ENCODE measurements at regions not wholly inside any gene's neighbourhood (a gene's known extent, or its start where the extent isn't known, plus 50 kb on each side); places are given as distances from the start of the nearest gene placed in this dataset.

DNA sequence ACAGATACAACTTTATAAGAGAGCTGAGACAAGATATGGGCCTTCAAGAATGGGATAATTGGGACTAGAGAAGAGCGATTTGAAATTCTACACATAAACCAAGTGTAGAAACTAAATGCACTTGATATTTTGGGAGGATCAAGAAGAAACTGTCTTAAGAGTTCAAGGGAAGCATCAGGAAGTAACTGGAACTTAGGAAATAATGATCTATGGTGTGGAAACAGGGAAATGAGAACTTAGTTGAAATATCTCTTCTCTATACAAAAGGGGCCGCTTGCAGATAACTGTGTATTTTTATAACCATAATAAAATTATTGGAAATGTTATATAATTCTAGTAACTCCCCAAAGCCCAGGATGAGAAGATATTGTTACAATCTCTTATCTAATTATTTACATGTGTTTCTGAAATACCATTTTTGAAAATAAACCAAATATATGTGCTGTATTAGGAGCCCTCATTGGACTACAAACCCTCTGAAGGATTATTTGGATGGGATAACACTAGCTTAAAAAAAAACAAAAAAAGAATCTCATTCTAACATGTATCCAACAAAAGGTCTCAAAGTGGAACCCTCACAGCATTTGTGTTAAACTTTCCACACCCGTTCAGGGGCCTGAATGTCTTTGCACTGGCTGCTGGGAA is 84.7 kb upstream of the FLRT2 start:
- intact Hi-C loops (cut with DNase I) = no loop called here
- H3K27ac ChIP-seq = no peak overlapping the region
- DNase-seq (ENCODE audit: extremely low spot score in 2 of 2) = no peak
- no peaks in the 10 kb centered on the region for H3K9me3 ChIP-seq
- H3K36me3 ChIP-seq = no peaks in the 10 kb centered on the region
- H3K4me3 ChIP-seq = no peak overlapping the region
- no peaks in the 10 kb centered on the region for H3K27me3 ChIP-seq
- TF ChIP-seq POLR2A (IDR thresholded peaks at IDR 0.05) (no peak), CTCF (IDR thresholded peaks at IDR 0.05) (no peak), POLR2AphosphoS5 (IDR thresholded peaks at IDR 0.05; ENCODE audit: insufficient read depth in 1 of 2, low read depth in 1 of 2) (no peak)
- no peaks in the 10 kb centered on the region for H3K4me1 ChIP-seq

DNA sequence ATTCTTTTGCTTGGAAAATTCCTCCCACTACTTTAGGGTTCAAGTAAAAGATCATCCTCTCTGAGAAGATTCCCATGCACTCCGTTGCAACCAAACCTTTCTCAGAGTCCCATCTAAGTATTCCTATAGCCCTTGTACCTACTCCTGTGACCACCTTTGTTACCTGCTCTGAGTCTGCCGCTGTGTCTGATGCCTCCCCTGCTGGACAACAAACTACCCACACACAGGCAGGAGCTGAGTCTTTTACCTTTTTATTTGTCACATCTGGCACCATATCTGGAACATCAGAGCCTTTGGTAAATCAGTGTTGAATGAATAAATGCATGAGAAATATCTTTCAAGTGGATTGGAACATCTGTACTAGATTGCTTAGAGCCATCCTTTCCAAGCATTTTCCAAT is 82.1 kb upstream of the FLRT2 start:
- H3K27me3 ChIP-seq = no peaks in the 10 kb centered on the region
- no peak for DNase-seq (ENCODE audit: extremely low spot score in 2 of 2)
- H3K36me3 ChIP-seq = no peaks in the 10 kb centered on the region
- no peaks in the 10 kb centered on the region for H3K4me1 ChIP-seq
- H3K27ac ChIP-seq = no peak overlapping the region
- intact Hi-C loops (cut with DNase I) = no loop called here
- TF ChIP-seq POLR2A (IDR thresholded peaks at IDR 0.05) (no peak), CTCF (IDR thresholded peaks at IDR 0.05) (no peak), POLR2AphosphoS5 (IDR thresholded peaks at IDR 0.05; ENCODE audit: insufficient read depth in 1 of 2, low read depth in 1 of 2) (no peak)
- H3K4me3 ChIP-seq = no peak overlapping the region
- no peaks in the 10 kb centered on the region for H3K9me3 ChIP-seq

DNA sequence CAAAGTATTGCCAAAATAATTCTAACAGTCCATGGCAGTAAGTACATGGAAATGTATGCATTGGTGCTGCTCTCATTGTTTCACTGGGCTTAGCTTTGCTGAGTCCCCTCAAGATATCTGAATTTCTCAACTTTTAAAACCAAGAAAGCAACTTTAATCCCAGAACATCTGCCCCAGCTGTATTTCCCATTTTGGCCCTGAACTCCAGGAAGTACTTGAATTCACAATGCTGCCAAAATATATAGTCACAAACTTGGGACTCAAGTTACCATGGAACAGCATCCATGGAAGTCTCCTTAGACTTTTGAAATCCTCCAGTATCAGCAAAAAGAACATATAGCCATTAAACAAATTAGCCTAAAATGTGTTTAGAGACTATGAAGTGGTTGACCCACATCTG is 78.5 kb upstream of the FLRT2 start:
- H3K4me3 ChIP-seq = no peak overlapping the region
- no peak for DNase-seq (ENCODE audit: extremely low spot score in 2 of 2)
- intact Hi-C loops (cut with DNase I) = no loop called here
- no peak overlapping the region for H3K27ac ChIP-seq
- H3K27me3 ChIP-seq = no peaks in the 10 kb centered on the region
- H3K36me3 ChIP-seq = no peaks in the 10 kb centered on the region
- TF ChIP-seq POLR2A (IDR thresholded peaks at IDR 0.05) (no peak), CTCF (IDR thresholded peaks at IDR 0.05) (no peak), POLR2AphosphoS5 (IDR thresholded peaks at IDR 0.05; ENCODE audit: insufficient read depth in 1 of 2, low read depth in 1 of 2) (no peak)
- H3K9me3 ChIP-seq = no peaks in the 10 kb centered on the region
- H3K4me1 ChIP-seq = no peaks in the 10 kb centered on the region

GRCh38 chr14:85453401-85454225 is 76.3 kb upstream of the FLRT2 start:
- no peak overlapping the region for H3K4me3 ChIP-seq
- no peak for TF ChIP-seq POLR2A (IDR thresholded peaks at IDR 0.05)
- no peak for TF ChIP-seq POLR2AphosphoS5 (IDR thresholded peaks at IDR 0.05; ENCODE audit: insufficient read depth in 1 of 2, low read depth in 1 of 2)
- TF ChIP-seq CTCF (IDR thresholded peaks at IDR 0.05) = no peak
- no peaks in the 10 kb centered on the region for H3K9me3 ChIP-seq
- no peaks in the 10 kb centered on the region for H3K4me1 ChIP-seq
- no peaks in the 10 kb centered on the region for H3K36me3 ChIP-seq
- intact Hi-C loops (cut with DNase I) = no loop called here
- DNase-seq (ENCODE audit: extremely low spot score in 2 of 2) = no peak
- no peak overlapping the region for H3K27ac ChIP-seq
- no peaks in the 10 kb centered on the region for H3K27me3 ChIP-seq

Data from vagina (tissue), 2 donors.